K562 (cell line): ENCODE measurements at regions not wholly inside any gene's neighbourhood (a gene's known extent, or its start where the extent isn't known, plus 50 kb on each side); places are given as distances from the start of the nearest gene placed in this dataset.
A peak's percentile ranks its signal among the peaks of the same experiment; 100 is the strongest.

ENCODE experiments used
- ATAC-seq: fragments of 200-7000 bp; cut with Tn5 transposase; 3 replicates; pipeline ENCODE4 v1.9.1; 2020; ENCODE audit warnings: moderate library complexity
- BruUV-seq: library from RNA; stranded (reverse); fragments of 400-500 nt; replicated peaks from 2 replicates; lab custom pipeline; 2021; lab: Mats Ljungman, UMichigan
- CTCF ChIA-PET: fragments of 300-600 bp; formaldehyde crosslinking; extraction: SDS; loops from one replicate; lab custom pipeline; 2021; ENCODE audit warnings: low intra/inter-chr PET ratio; lab: Yijun Ruan, JAX
- POLR2A ChIA-PET: fragments of 300-600, 350-650 bp; sonication (Branson Sonifier 250); formaldehyde crosslinking; extraction: SDS; loops from one replicate; lab custom pipeline; 2021; ENCODE audit warnings: antibody characterized with exemption, inconsistent platforms; lab: Yijun Ruan, JAX
- DNase-seq, 4 experiments: peaks; one replicate each; pipeline versions ENCODE4 v3.0.0 to v3.0.0-alpha.2; 2011 to 2018; ENCODE audit warnings: low spot score in 3 of 4, mixed read lengths in 3 of 4; ENCODE audit errors: extremely low read depth in 1 of 4
- FAIRE-seq: peaks from 2 replicates; lab custom pipeline; 2011; peaks lifted over from hg19 to GRCh38; lab: Jason Lieb, UNC
- H2AFZ ChIP-seq: 2 replicates; pipeline ENCODE4 v1.6.0; 2011; ENCODE audit warnings: low read depth, low read length, control low read depth, inconsistent platforms
- H3K27ac ChIP-seq: fragments of 200-600 bp; 3 replicates; pipeline ENCODE4 v1.8.0; 2011; ENCODE audit warnings: low read depth, mild to moderate bottlenecking, control low read depth, inconsistent platforms, low read length, moderate library complexity, mixed read lengths; ENCODE audit errors: extremely low read depth
- H3K27me3 ChIP-seq, 2 experiments: fragments of 300-600 bp in 1 of 2; 2 replicates in 1 of 2; 3 replicates in 1 of 2; pipeline versions ENCODE4 v1.6.0 to v1.8.0; 2011; ENCODE audit warnings: inconsistent platforms in 2 of 2, low read length in 2 of 2, mild to moderate bottlenecking in 1 of 2, mixed read lengths in 1 of 2, moderate library complexity in 1 of 2; ENCODE audit not compliant: control insufficient read depth in 2 of 2, insufficient read depth in 2 of 2
- H3K36me3 ChIP-seq: fragments of 300-600 bp; 3 replicates; pipeline ENCODE4 v1.8.0; 2011; ENCODE audit warnings: mild to moderate bottlenecking, low read length, inconsistent platforms; ENCODE audit not compliant: control insufficient read depth, insufficient read depth
- H3K4me1 ChIP-seq, 2 experiments: fragments of 200-600 bp in 1 of 2; replicated peaks in 1 of 2; 2 replicates in 1 of 2; 3 replicates in 1 of 2; pipeline versions ENCODE4 v1.5.1 to v1.8.0; 2011; ENCODE audit warnings: inconsistent platforms in 2 of 2, low read length in 2 of 2, mild to moderate bottlenecking in 1 of 2, mixed read lengths in 1 of 2, moderate library complexity in 1 of 2; ENCODE audit not compliant: control insufficient read depth in 2 of 2, insufficient read depth in 2 of 2
- H3K4me2 ChIP-seq: 2 replicates; pipeline ENCODE4 v1.6.1; 2011; ENCODE audit warnings: low read length, control low read depth, inconsistent platforms, mixed read lengths; ENCODE audit not compliant: insufficient read depth
- H3K4me3 ChIP-seq: fragments of 200-600 bp; sonication (generic), shearing (Covaris generic); 2 replicates; pipeline ENCODE4 v1.5.1; 2016; ENCODE audit warnings: control low read depth, inconsistent platforms
- H3K79me2 ChIP-seq: fragments of 200-600 bp; 3 replicates; pipeline ENCODE4 v1.8.0; 2011; ENCODE audit warnings: low read length, inconsistent platforms; ENCODE audit not compliant: control insufficient read depth, insufficient read depth
- H3K9ac ChIP-seq, 2 experiments: 2 replicates each; pipeline versions ENCODE4 v1.6.0 to v1.6.1; 2011; ENCODE audit warnings: low read depth in 2 of 2, low read length in 2 of 2, control low read depth in 1 of 2, inconsistent platforms in 1 of 2, mild to moderate bottlenecking in 1 of 2, mixed read lengths in 1 of 2; ENCODE audit not compliant: insufficient read depth in 1 of 2
- H3K9me1 ChIP-seq: one replicate; pipeline ENCODE4 v1.6.0; 2011; ENCODE audit warnings: inconsistent platforms, mild to moderate bottlenecking, low read length, moderate library complexity; ENCODE audit not compliant: control insufficient read depth, insufficient read depth
- H3K9me3 ChIP-seq: replicated peaks from 2 replicates; pipeline ENCODE4 v1.5.1; 2011; ENCODE audit warnings: low read depth, low read length, inconsistent platforms; ENCODE audit not compliant: control insufficient read depth, insufficient read depth
- H4K20me1 ChIP-seq: replicated peaks from 2 replicates; pipeline ENCODE4 v1.6.1; 2011; ENCODE audit warnings: low read length, inconsistent platforms, mixed read lengths; ENCODE audit not compliant: control insufficient read depth, insufficient read depth
- ARID3A ChIP-seq: IDR thresholded peaks from 2 replicates; pipeline ENCODE4 v1.6.1; 2012; ENCODE audit warnings: low read depth, low read length, improper control_type of control experiment, borderline replicate concordance
- FOXJ3 ChIP-seq: sonication (generic); formaldehyde crosslinking; IDR thresholded peaks from 2 replicates; pipeline ENCODE4 v1.4.0; 2020; ENCODE audit warnings: mild to moderate bottlenecking, missing genetic modification reagents
- NR0B1 ChIP-seq: fragments of 450-650 bp; IDR thresholded peaks from one replicate; pipeline ENCODE4 v1.6.1; 2018; ENCODE audit warnings: mild to moderate bottlenecking, moderate library complexity; ENCODE audit not compliant: partially characterized antibody
- PKNOX1 ChIP-seq: fragments of 450-650 bp; IDR thresholded peaks from 2 replicates; pipeline ENCODE4 v1.6.1; 2016
- STAG1 ChIP-seq: sonication (generic); formaldehyde crosslinking; IDR thresholded peaks from 2 replicates; pipeline ENCODE4 v1.5.0; 2020; ENCODE audit warnings: missing genetic modification reagents, borderline replicate concordance
- ZFP30 ChIP-seq: fragments of 250-450 bp; sonication (Bioruptor Pico); IDR thresholded peaks from 2 replicates; pipeline ENCODE4 v1.8.0; 2022; ENCODE audit warnings: moderate library complexity, mild to moderate bottlenecking, inconsistent platforms, borderline replicate concordance
- ZNF239 ChIP-seq: fragments of 250-450 bp; sonication (Bioruptor Pico); IDR thresholded peaks from 2 replicates; pipeline ENCODE4 v1.4.0; 2020; ENCODE audit warnings: mild to moderate bottlenecking
- WGBS: fragments of 100-300 bp; shearing (Covaris generic); methylation state at CpG from one replicate; pipeline ENCODE4 v1.1.6; 2016; ENCODE audit warnings: low coverage, mixed read lengths; ENCODE audit not compliant: insufficient coverage; ENCODE audit errors: missing lambda C conversion rate; 5-methylcytosine and 5-hydroxymethylcytosine counted together
- in situ Hi-C: fragments of 300-500 bp; cut with MboI; formaldehyde crosslinking; loops from 4 replicates; pipeline ENCODE4 v1.15.0; 2018; ENCODE audit warnings: inconsistent platforms, mixed read lengths
- intact Hi-C: fragments of 100-400 bp; cut with micrococcal nuclease; formaldehyde crosslinking; loops from 2 replicates; pipeline ENCODE4 v1.14.2; 2022

GRCh38 chr19:31716826-31717225, 367.6 kb upstream of the TSHZ3 start:
- Histone ChIP-seq H3K4me1 (no peaks in the 10 kb centered on the region), H3K4me2 (no peak overlapping the region), H3K27me3 (peaks cover 0 to 16% of the 10 kb centered on the region in 2 experiments; a peak in 3 of 5 replicates), H4K20me1 (no peaks in the 10 kb centered on the region), H3K27ac (no peak overlapping the region), H3K79me2 (no peaks in the 10 kb centered on the region), H3K9ac (no peak overlapping the region), H3K9me3 (no peaks in the 10 kb centered on the region), H3K9me1 (no peaks in the 10 kb centered on the region), H3K4me3 (no peak overlapping the region), H3K36me3 (no peaks in the 10 kb centered on the region), H2AFZ (no peak overlapping the region)
- ChIA-PET CTCF (no interaction called here), POLR2A (no interaction called here)
- in situ Hi-C loops (no loop called here), intact Hi-C loops (no loop called here)
- FAIRE-seq (no peak), ATAC-seq (no peak), DNase-seq (no peak)
- BruUV-seq, result no TSS peak
- TF ChIP-seq ZFP30 (no peak), PKNOX1 (0 out of 2 replicates have a peak, but pooled peaks have one; percentile 9)
- 3% methylated on average over 6 of the region's 6 CpGs for WGBS

- Histone ChIP-seq H2AFZ (no peak overlapping the region), H3K4me2 (no peak overlapping the region), H3K27me3 (peaks cover 0 to 16% of the 10 kb centered on the region in 2 experiments; a peak in 3 of 5 replicates), H4K20me1 (no peaks in the 10 kb centered on the region), H3K79me2 (no peaks in the 10 kb centered on the region), H3K9me1 (no peaks in the 10 kb centered on the region), H3K9ac (no peak overlapping the region), H3K4me1 (no peaks in the 10 kb centered on the region), H3K9me3 (no peaks in the 10 kb centered on the region), H3K4me3 (no peak overlapping the region), H3K36me3 (no peaks in the 10 kb centered on the region), H3K27ac (no peak overlapping the region)
- no peak for TF ChIP-seq ARID3A
- no peak for TF ChIP-seq FOXJ3 (CRISPR knock-in tag)
- TF ChIP-seq STAG1 (CRISPR knock-in tag), result no peak
- TF ChIP-seq NR0B1, result no peak
- no peak for TF ChIP-seq ZNF239
- 3% methylated on average over 16 of the region's 16 CpGs for WGBS
- ChIA-PET CTCF (no interaction called here), POLR2A (no interaction called here)
- no TSS peak for BruUV-seq
- intact Hi-C loops (no loop called here), in situ Hi-C loops (no loop called here)
- DNase-seq, result no peak
- no peak for ATAC-seq
- no peak for FAIRE-seq
Observed at GRCh38 chr19:31717269-31717923, 368.2 kb upstream of the TSHZ3 start.
